ENCODE measurements at regions not wholly inside any gene's neighbourhood (a gene's known extent, or its start where the extent isn't known, plus 50 kb on each side); places are given as distances from the start of the nearest gene placed in this dataset.

- WGBS (ENCODE audit: insufficient coverage, low coverage, missing lambda C conversion rate): 0% methylated on average over 9 of the region's 12 CpGs
- no peaks in the 10 kb centered on the region for H4K20me1 ChIP-seq (replicated peaks; ENCODE audit: control insufficient read depth, insufficient read depth, low read length)
- no peaks in the 10 kb centered on the region for H3K9me3 ChIP-seq (replicated peaks; ENCODE audit: control insufficient read depth, insufficient read depth, low read depth, low read length)
- no peak for FAIRE-seq
- POLR2A ChIA-PET: no interaction called here
- peak overlapping the region; percentile 50 for H3K4me3 ChIP-seq
- in situ Hi-C loops (cut with MboI): no loop called here
- H3K79me2 ChIP-seq (ENCODE audit: control insufficient read depth, insufficient read depth, low read length): peaks cover 61% of the 10 kb centered on the region
- H3K27ac ChIP-seq (ENCODE audit: extremely low read depth, low read depth, low read length): peak overlapping the region; percentile 70
- peak; percentile 70 for ATAC-seq
- DNase-seq (ENCODE audit: extremely low read depth in 1 of 4, low spot score in 3 of 4): peak in 2 of 4 experiments; percentile 4 to 51
- TF ChIP-seq FOXK1 (CRISPR knock-in tag; IDR thresholded peaks at IDR 0.05; ENCODE audit: borderline replicate concordance) (no peak), ZFP36 (IDR thresholded peaks at IDR 0.05; ENCODE audit: low read depth, low read length, partially characterized antibody) (no peak), PURB (CRISPR knock-in tag; IDR thresholded peaks at IDR 0.05; ENCODE audit: low read depth) (no peak), CBFA2T3 (IDR thresholded peaks at IDR 0.05) (0 out of 2 replicates have a peak, but pooled peaks have one; percentile 7), ZNF24 (IDR thresholded peaks at IDR 0.05) (no peak), ZNF146 (CRISPR knock-in tag; IDR thresholded peaks at IDR 0.05; ENCODE audit: unreplicated experiment) (no peak), MTF1 (CRISPR knock-in tag; IDR thresholded peaks at IDR 0.05; ENCODE audit: borderline replicate concordance) (no peak), ZNF316 (IDR thresholded peaks at IDR 0.05) (0 out of 2 replicates have a peak, but pooled peaks have one; percentile 10), ATF1 (CRISPR knock-in tag; IDR thresholded peaks at IDR 0.05) (no peak), ATF1 (tag; IDR thresholded peaks at IDR 0.05) (no peak), GTF2F1 (IDR thresholded peaks at IDR 0.05; ENCODE audit: low read depth, low read length) (no peak), PHB2 (IDR thresholded peaks at IDR 0.05; ENCODE audit: low read depth) (no peak), TRIM24 (IDR thresholded peaks at IDR 0.05) (no peak), TAF9B (IDR thresholded peaks at IDR 0.05; ENCODE audit: partially characterized antibody) (no peak), ZKSCAN8 (CRISPR knock-in tag; IDR thresholded peaks at IDR 0.05) (no peak), ZFX (CRISPR knock-in tag; IDR thresholded peaks at IDR 0.05) (0 out of 2 replicates have a peak, but pooled peaks have one; percentile 8), ETS2 (tag; IDR thresholded peaks at IDR 0.05; ENCODE audit: borderline replicate concordance, poor library complexity, severe bottlenecking) (no peak), COPS2 (conservative IDR thresholded peaks at IDR 0.05) (no peak), CBFA2T2 (conservative IDR thresholded peaks at IDR 0.05) (no peak), KDM5B (IDR thresholded peaks at IDR 0.05; ENCODE audit: insufficient replicate concordance, low read depth, low read length) (no peak)
- peak overlapping the region; percentile 58 for H2AFZ ChIP-seq (ENCODE audit: low read depth, low read length)
- H3K36me3 ChIP-seq (ENCODE audit: control insufficient read depth, insufficient read depth, low read length): no peaks in the 10 kb centered on the region
- CTCF ChIA-PET (ENCODE audit: low intra/inter-chr PET ratio): no interaction called here
- H3K9me1 ChIP-seq (ENCODE audit: control insufficient read depth, insufficient read depth, low read length): no peaks in the 10 kb centered on the region
- intact Hi-C loops (cut with micrococcal nuclease): loop anchor here (2.0 kb wide), 1 partner anchor 37 kb away; no protein-coding TSS in a partner anchor
- H3K27me3 ChIP-seq (ENCODE audit: control insufficient read depth in 2 of 2, insufficient read depth in 2 of 2, low read length in 2 of 2): no peaks in the 10 kb centered on the region
- peak overlapping the region; percentile 67 to 87; a peak in 3 of 4 replicates for H3K9ac ChIP-seq (ENCODE audit: insufficient read depth in 1 of 2, low read depth in 2 of 2, low read length in 2 of 2)
- BruUV-seq (replicated peaks): TSS peak; percentile 48
- no peaks in the 10 kb centered on the region for H3K4me1 ChIP-seq (replicated peaks in 1 of 2; ENCODE audit: control insufficient read depth in 2 of 2, insufficient read depth in 2 of 2, low read length in 2 of 2)
- peak overlapping the region; percentile 73 for H3K4me2 ChIP-seq (ENCODE audit: insufficient read depth, low read length)
These were observed 991.8 kb downstream of the GBE1 start for GRCh38 chr3:80769683-80770082.

All from K562 (cell line).